Fibroblast of the aortic adventitia (primary cell): ENCODE measurements at regions not wholly inside any gene's neighbourhood (a gene's known extent, or its start where the extent isn't known, plus 50 kb on each side); places are given as distances from the start of the nearest gene placed in this dataset.

Experiments used
- DNase-seq: peaks from one replicate; pipeline ENCODE4 v3.0.0-alpha.2; 2010; ENCODE audit warnings: low read depth
- H3K4me3 ChIP-seq: 2 replicates; pipeline ENCODE4 v1.5.1; 2011; ENCODE audit warnings: low read depth, mild to moderate bottlenecking, control low read depth, low read length, moderate library complexity
- TF ChIP-seq, protein P1 (sequence below): IDR thresholded peaks from 2 replicates; pipeline ENCODE4 v1.5.1; 2011; ENCODE audit warnings: mild to moderate bottlenecking, low read length, control low read depth, inconsistent platforms; ENCODE audit not compliant: insufficient read depth

DNA sequence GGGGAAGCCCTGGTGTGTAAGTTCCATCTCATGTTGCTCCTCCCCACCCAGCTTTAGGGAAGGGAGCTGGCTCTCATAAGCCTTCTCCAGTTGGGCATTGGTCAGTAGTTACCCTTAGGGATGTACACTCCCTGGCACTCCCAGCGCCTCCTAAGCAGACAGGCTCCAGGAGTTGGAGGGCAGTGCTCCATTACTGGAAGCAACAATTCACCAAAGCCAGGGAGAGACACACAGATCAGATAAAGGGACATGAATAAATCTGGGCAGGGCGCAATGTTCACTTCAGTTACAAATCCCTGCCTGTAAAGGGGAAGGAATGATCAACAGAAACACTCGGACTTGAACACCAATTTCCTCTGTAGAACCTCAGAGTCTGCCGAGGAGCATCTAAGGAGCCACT lies 169.1 kb upstream of the CTNNB1 start:
- DNase-seq, result no peak
- TF ChIP-seq, protein P1, sequence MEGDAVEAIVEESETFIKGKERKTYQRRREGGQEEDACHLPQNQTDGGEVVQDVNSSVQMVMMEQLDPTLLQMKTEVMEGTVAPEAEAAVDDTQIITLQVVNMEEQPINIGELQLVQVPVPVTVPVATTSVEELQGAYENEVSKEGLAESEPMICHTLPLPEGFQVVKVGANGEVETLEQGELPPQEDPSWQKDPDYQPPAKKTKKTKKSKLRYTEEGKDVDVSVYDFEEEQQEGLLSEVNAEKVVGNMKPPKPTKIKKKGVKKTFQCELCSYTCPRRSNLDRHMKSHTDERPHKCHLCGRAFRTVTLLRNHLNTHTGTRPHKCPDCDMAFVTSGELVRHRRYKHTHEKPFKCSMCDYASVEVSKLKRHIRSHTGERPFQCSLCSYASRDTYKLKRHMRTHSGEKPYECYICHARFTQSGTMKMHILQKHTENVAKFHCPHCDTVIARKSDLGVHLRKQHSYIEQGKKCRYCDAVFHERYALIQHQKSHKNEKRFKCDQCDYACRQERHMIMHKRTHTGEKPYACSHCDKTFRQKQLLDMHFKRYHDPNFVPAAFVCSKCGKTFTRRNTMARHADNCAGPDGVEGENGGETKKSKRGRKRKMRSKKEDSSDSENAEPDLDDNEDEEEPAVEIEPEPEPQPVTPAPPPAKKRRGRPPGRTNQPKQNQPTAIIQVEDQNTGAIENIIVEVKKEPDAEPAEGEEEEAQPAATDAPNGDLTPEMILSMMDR, result no peak
- H3K4me3 ChIP-seq, result no peak overlapping the region

DNA sequence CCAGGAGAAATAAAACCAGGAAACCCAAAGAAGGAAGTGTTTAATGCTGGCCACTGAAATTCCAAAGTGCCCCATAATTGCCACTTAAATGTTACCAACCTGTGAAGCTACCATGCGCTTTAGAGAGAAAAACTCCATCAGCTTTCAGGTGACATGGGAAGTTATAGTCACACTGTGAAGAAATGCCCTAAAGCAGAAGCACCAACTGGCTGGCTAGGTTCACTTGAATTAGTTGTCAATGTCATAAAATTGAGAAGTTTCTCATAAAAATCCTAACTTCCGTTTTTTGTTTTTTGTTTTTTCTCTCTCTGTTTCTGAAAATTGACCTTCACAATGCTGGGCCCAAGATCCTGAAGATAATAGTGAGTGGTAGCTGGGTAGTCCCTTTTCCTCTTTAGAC lies 167.9 kb upstream of the CTNNB1 start:
- DNase-seq, result no peak
- no peak overlapping the region for H3K4me3 ChIP-seq
- TF ChIP-seq, protein P1, result no peak

DNA sequence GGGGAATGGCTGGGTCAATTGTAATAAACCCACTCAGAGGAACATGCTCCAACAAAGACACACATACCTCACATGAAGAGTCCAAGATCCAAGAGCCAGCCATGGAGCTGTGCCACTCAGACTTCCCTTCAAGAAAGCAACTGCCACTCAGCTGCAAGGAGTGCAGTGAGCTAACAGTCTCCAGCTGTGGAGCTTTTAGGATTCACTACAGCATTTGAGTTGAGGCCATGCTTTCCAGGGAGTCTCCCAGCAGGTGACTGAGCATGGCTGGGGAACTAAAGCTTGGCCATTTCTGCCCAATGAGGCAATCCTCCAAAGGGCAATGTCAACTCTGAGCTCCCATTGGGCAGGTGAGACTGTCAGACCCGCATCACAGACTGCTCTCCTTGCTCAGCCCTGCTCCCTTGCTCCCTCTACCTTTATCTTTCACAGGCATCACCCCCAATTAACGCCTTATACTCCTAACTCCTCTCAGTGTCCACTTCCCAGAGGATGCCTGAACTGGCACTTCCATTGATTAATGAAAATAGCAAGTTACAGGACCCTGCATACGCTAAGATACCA lies 165.3 kb upstream of the CTNNB1 start:
- H3K4me3 ChIP-seq, result no peak overlapping the region
- TF ChIP-seq, protein P1, result no peak
- no peak for DNase-seq

- no peak overlapping the region for H3K4me3 ChIP-seq
- TF ChIP-seq, protein P1, result no peak
- no peak for DNase-seq
Measured at GRCh38 chr3:41035456-41036022, 163.8 kb upstream of the CTNNB1 start.

DNA sequence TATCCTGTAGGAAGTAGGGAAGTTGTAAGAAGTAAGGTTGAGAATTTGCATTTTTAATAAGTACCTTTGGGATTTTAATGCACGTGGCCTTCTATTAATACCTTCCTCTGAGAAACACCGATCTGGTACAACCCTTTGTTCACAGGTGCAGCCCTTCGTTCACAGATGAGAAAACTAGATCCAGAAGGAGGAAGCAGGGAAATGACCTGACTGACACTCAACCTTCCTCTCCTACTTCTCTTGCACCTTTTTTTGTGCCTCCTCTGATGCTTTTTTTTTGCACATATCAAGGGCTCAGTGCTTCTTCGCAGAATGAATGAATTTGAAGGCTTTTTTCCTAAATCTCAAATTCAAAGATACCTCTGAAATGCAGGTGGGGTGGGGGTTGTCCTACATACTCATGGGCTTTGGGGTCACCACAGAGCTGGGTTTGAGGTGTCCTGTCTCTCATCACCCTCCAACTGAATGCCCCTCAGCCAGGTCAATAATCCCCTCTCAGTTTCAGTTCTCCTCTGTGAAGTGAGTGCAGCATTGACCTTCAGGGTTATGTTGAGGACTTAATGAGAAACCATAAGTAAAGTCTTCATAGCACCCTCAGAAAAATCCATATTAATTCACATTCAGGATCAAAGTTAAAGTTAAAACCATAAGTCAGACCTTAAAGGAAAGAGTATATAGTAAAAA lies 161.5 kb upstream of the CTNNB1 start:
- TF ChIP-seq, protein P1, result no peak
- H3K4me3 ChIP-seq, result no peak overlapping the region
- no peak for DNase-seq

DNA sequence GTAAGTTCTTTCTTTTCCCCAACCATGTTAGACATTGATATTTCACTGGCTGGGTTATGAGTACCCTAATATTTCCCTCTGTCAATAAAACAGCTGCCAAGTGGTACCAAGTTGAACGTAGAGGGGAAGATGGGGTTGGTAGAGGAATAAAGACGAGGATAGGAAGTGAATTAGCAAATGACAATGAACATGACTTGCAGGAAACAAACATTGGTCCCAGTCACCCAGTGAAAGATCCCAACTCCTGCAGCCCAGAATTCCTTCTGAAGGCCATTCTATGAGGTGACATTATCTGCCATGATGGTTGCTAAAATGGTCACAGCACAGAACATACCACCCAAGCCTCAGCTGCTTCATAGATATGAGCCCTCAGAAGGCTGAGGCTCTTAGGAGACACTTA lies 159.0 kb upstream of the CTNNB1 start:
- TF ChIP-seq, protein P1, result no peak
- no peak for DNase-seq
- no peak overlapping the region for H3K4me3 ChIP-seq
